H1 (cell line): ENCODE measurements at regions not wholly inside any gene's neighbourhood (a gene's known extent, or its start where the extent isn't known, plus 50 kb on each side); places are given as distances from the start of the nearest gene placed in this dataset.

Experiments used
- CTCF ChIP-seq, 3 experiments: IDR thresholded peaks; 1 replicate in 2 of 3; 2 replicates in 1 of 3; pipeline versions ENCODE4 v1.5.1 to v1.6.1; 2011; ENCODE audit warnings: low read length in 3 of 3, mild to moderate bottlenecking in 3 of 3, inconsistent platforms in 2 of 3, low read depth in 1 of 3, moderate library complexity in 1 of 3; ENCODE audit not compliant: insufficient read depth in 1 of 3; ENCODE audit errors: control extremely low read depth in 1 of 3
- EP300 ChIP-seq, 2 experiments: IDR thresholded peaks; 1 replicate in 1 of 2; 2 replicates in 1 of 2; pipeline ENCODE4 v1.6.1; 2011 to 2012; ENCODE audit warnings: low read depth in 2 of 2, low read length in 2 of 2, mild to moderate bottlenecking in 2 of 2, borderline replicate concordance in 1 of 2, inconsistent platforms in 1 of 2, moderate library complexity in 1 of 2
- EZH2 ChIP-seq: fragments of 200-600 bp; sonication (generic); IDR thresholded peaks from 2 replicates; pipeline ENCODE4 v1.7.1; 2012; ENCODE audit warnings: low read depth, mild to moderate bottlenecking, moderate library complexity, low read length, inconsistent platforms; ENCODE audit not compliant: severe bottlenecking
- FOSL1 ChIP-seq: IDR thresholded peaks from 2 replicates; pipeline ENCODE4 v1.6.1; 2011; ENCODE audit warnings: mild to moderate bottlenecking, low read depth, low read length, moderate library complexity; ENCODE audit not compliant: insufficient read depth
- GABPA ChIP-seq: IDR thresholded peaks from 2 replicates; pipeline ENCODE4 v1.6.1; 2011; ENCODE audit warnings: mild to moderate bottlenecking, low read length, moderate library complexity, borderline replicate concordance; ENCODE audit not compliant: insufficient read depth
- POLR2AphosphoS5 ChIP-seq: IDR thresholded peaks from 2 replicates; pipeline ENCODE4 v1.6.1; 2011; ENCODE audit warnings: low read depth, low read length
- RFX5 ChIP-seq: IDR thresholded peaks from 2 replicates; pipeline ENCODE4 v1.6.1; 2011; ENCODE audit warnings: low read depth, low read length, improper control_type of control experiment, borderline replicate concordance
- SP2 ChIP-seq: IDR thresholded peaks from 2 replicates; pipeline ENCODE4 v1.6.1; 2012; ENCODE audit warnings: mild to moderate bottlenecking, low read length, inconsistent platforms
- ZNF274 ChIP-seq: IDR thresholded peaks from 2 replicates; pipeline ENCODE4 v1.7.0; 2012; ENCODE audit warnings: low read length, borderline replicate concordance; ENCODE audit errors: extremely low read depth
- TF ChIP-seq, protein P1 (sequence below): fragments of 300-600 bp; sonication (generic); IDR thresholded peaks from 2 replicates; pipeline ENCODE4 v1.7.1; 2012; ENCODE audit warnings: low read length, moderate library complexity, mild to moderate bottlenecking, inconsistent platforms; ENCODE audit not compliant: insufficient replicate concordance
- TF ChIP-seq, protein P2 (sequence below): IDR thresholded peaks from 2 replicates; pipeline ENCODE4 v1.6.1; 2012; ENCODE audit warnings: inconsistent platforms

- TF ChIP-seq EZH2 (no peak), EP300 (IDR thresholded peaks at IDR 0.05; ENCODE audit: borderline replicate concordance in 1 of 2, low read depth in 2 of 2, low read length in 2 of 2) (no peak), SP2 (no peak), POLR2AphosphoS5 (no peak), CTCF (IDR thresholded peaks at IDR 0.05; ENCODE audit: control extremely low read depth in 1 of 3, insufficient read depth in 1 of 3, low read depth in 1 of 3, low read length in 3 of 3) (no peak), GABPA (no peak), FOSL1 (no peak), RFX5 (no peak), ZNF274 (no peak)
- TF ChIP-seq, protein P1, sequence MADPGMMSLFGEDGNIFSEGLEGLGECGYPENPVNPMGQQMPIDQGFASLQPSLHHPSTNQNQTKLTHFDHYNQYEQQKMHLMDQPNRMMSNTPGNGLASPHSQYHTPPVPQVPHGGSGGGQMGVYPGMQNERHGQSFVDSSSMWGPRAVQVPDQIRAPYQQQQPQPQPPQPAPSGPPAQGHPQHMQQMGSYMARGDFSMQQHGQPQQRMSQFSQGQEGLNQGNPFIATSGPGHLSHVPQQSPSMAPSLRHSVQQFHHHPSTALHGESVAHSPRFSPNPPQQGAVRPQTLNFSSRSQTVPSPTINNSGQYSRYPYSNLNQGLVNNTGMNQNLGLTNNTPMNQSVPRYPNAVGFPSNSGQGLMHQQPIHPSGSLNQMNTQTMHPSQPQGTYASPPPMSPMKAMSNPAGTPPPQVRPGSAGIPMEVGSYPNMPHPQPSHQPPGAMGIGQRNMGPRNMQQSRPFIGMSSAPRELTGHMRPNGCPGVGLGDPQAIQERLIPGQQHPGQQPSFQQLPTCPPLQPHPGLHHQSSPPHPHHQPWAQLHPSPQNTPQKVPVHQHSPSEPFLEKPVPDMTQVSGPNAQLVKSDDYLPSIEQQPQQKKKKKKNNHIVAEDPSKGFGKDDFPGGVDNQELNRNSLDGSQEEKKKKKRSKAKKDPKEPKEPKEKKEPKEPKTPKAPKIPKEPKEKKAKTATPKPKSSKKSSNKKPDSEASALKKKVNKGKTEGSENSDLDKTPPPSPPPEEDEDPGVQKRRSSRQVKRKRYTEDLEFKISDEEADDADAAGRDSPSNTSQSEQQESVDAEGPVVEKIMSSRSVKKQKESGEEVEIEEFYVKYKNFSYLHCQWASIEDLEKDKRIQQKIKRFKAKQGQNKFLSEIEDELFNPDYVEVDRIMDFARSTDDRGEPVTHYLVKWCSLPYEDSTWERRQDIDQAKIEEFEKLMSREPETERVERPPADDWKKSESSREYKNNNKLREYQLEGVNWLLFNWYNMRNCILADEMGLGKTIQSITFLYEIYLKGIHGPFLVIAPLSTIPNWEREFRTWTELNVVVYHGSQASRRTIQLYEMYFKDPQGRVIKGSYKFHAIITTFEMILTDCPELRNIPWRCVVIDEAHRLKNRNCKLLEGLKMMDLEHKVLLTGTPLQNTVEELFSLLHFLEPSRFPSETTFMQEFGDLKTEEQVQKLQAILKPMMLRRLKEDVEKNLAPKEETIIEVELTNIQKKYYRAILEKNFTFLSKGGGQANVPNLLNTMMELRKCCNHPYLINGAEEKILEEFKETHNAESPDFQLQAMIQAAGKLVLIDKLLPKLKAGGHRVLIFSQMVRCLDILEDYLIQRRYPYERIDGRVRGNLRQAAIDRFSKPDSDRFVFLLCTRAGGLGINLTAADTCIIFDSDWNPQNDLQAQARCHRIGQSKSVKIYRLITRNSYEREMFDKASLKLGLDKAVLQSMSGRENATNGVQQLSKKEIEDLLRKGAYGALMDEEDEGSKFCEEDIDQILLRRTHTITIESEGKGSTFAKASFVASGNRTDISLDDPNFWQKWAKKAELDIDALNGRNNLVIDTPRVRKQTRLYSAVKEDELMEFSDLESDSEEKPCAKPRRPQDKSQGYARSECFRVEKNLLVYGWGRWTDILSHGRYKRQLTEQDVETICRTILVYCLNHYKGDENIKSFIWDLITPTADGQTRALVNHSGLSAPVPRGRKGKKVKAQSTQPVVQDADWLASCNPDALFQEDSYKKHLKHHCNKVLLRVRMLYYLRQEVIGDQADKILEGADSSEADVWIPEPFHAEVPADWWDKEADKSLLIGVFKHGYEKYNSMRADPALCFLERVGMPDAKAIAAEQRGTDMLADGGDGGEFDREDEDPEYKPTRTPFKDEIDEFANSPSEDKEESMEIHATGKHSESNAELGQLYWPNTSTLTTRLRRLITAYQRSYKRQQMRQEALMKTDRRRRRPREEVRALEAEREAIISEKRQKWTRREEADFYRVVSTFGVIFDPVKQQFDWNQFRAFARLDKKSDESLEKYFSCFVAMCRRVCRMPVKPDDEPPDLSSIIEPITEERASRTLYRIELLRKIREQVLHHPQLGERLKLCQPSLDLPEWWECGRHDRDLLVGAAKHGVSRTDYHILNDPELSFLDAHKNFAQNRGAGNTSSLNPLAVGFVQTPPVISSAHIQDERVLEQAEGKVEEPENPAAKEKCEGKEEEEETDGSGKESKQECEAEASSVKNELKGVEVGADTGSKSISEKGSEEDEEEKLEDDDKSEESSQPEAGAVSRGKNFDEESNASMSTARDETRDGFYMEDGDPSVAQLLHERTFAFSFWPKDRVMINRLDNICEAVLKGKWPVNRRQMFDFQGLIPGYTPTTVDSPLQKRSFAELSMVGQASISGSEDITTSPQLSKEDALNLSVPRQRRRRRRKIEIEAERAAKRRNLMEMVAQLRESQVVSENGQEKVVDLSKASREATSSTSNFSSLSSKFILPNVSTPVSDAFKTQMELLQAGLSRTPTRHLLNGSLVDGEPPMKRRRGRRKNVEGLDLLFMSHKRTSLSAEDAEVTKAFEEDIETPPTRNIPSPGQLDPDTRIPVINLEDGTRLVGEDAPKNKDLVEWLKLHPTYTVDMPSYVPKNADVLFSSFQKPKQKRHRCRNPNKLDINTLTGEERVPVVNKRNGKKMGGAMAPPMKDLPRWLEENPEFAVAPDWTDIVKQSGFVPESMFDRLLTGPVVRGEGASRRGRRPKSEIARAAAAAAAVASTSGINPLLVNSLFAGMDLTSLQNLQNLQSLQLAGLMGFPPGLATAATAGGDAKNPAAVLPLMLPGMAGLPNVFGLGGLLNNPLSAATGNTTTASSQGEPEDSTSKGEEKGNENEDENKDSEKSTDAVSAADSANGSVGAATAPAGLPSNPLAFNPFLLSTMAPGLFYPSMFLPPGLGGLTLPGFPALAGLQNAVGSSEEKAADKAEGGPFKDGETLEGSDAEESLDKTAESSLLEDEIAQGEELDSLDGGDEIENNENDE, result no peak
- TF ChIP-seq, protein P2, sequence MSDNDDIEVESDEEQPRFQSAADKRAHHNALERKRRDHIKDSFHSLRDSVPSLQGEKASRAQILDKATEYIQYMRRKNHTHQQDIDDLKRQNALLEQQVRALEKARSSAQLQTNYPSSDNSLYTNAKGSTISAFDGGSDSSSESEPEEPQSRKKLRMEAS, result no peak
Observed at GRCh38 chr13:65240773-65241172, 1989.4 kb downstream of the PCDH9 start.
